ENCODE measurements at regions not wholly inside any gene's neighbourhood (a gene's known extent, or its start where the extent isn't known, plus 50 kb on each side); places are given as distances from the start of the nearest gene placed in this dataset.
"Not testable (repeated sequence)": the region's sequence is repeated elsewhere in the genome, so short reads cannot be mapped to it uniquely, and the experiment has no call there.

GRCh38 chr2:121063471-121063870 is 221.5 kb downstream of the TFCP2L1 start:
- no peak for DNase-seq

DNA sequence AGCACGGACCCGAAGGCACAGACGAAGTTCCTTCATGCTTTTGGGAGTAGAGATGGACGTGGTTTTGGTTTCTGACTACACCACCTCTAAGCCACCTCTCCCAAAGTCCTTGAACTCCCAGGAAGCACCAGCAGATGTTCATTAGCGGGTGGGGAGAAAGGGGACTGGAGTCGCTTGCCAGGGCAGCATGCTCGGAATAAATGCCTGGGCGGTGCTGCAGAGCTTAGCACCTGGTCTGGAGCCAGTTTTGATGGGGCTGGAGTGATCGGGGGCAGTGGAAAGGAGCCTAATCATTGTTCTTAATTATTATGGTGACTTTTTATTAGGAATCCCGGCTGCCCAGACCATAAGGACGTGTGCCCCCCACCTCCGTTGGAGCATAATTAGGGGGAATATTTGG is 220.8 kb downstream of the TFCP2L1 start:
- no peak for DNase-seq

DNA sequence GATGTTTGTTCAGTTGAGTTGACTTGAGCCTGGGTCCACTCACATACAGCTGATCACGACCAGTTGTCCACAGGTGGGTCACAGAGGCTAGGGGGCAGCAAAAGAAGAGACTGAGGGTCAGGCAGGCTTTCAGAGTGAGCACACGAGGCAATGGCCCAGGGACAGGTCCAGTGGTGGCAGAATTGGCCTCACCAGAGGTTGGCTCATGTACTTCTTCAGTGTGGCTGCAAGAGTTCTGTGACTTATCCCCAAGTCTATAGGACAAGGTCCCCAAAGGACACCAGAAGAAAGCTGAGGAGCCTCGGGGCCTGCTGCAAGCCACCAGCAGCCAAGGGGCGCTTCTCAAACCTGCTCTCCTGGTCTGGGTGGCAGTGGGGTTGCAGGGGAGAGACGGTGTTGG is 219.8 kb downstream of the TFCP2L1 start:
- DNase-seq = no peak

DNA sequence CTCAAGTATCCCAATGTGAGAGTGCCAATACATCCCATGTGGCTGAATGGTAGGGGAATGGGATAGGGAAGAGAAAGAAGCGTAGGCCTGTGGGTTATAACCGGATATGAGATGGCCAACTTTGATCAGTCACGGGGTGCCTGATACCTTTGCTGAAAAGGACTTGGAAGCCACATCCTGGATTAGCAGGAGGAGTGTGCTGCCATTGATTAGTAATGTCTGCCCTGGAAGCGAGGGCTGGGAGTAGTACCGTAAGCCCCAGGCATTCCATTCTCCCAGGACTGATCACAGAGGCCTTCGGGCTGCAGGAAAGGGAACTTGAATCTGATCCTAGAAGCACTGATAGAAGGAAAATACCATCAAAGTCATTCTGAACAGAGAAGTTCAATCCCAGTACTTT is 218.5 kb downstream of the TFCP2L1 start:
- no peak for DNase-seq

- DNase-seq = no peak
Measured at GRCh38 chr2:121068851-121069250, 216.2 kb downstream of the TFCP2L1 start.

- DNase-seq = no peak
Measured at GRCh38 chr2:121069434-121069969, 215.5 kb downstream of the TFCP2L1 start.

DNA sequence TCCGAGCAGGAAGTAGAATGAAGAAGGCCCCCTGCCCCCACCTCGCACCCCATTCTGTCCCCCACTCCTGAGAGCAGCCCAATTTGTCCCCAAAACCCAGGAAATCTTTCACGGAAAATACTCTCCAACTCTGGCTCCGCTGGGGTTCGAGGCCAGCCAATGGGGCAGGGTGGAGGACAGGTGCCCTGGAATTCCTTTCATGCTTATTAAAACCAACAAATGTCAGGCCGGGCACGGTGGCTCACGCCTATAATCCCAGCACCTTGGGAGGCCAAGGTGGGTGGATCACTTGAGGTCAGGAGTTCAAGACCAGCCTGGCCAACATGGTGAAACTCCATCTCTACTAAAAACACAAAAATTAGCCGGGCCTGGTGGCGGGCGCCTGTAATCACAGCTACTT is 214.9 kb downstream of the TFCP2L1 start:
- DNase-seq = not testable (repeated sequence)

GRCh38 chr2:121071034-121071504 is 213.9 kb downstream of the TFCP2L1 start:
- DNase-seq = peak; percentile 49

DNA sequence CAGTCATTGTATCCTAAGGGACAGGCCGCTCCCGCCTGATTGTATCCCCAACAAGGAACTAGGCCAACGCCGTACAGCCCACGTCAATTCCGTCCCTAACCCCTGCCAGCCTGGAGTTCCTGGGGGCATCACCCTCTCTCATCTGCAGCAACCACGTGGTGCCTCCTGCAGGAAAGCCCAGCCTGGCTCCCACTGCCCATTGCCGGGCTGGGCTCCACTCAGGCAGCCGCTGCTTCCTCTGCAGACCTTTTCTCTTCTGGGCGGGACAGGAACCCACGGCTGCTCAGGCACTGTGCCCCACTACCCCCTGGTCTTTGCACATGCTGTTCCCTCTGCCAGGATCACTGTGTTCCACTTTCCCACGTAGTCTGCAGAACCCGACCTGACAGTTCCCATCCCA is 212.2 kb downstream of the TFCP2L1 start:
- DNase-seq = no peak

GRCh38 chr2:121073320-121074210 is 211.4 kb downstream of the TFCP2L1 start:
- DNase-seq = no peak

DNA sequence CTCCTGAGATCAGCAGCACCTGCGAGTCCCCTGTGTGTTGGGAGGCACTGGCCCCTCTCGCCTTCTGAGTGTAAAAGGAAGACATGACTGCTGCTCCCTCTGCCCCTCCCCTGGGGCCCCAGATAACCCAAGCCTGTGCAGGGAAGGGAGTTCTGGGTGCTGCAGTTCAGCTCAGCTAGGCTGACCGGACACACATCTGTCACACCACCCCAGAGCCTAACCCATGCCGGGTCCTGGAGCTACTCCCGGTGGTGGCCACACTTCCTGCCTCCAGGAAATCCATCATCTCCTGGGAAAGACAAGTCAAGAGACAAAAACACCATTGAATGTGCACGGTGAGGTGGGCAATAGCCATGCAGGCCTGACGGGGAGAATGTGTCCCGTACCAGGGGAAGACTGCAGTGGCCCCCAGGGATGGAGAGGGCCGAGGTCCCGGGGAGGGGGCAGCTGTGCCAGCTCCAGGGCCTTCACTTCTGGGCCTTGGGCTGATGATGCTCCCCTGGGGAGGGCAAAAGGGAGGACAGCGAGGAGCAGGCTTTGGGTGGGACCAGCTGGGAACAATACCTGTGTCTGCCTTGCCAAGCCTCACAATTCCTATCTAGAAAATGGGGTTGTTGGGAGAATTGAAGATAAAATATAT is 210.6 kb downstream of the TFCP2L1 start:
- no peak for DNase-seq

- DNase-seq = peak; percentile 42
Measured at GRCh38 chr2:121075006-121075551, 209.9 kb downstream of the TFCP2L1 start.

GRCh38 chr2:121075641-121076497 is 209.1 kb downstream of the TFCP2L1 start:
- DNase-seq = no peak

DNA sequence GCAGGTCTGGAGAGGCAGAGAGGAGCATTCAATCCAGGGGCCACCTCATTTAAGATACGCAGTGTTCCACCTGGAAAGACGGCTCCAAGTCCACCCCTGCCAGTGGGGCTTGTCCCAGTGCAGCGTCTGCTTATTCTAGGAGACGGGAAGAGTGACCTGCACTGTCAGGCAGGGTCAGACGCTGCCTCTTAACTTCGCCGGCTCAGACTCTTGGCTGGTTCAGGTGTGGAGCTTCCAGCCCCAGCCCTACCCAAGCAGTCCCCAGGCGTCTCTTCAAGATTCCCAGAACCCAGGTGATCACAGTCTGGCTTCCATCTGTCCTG is 208.5 kb downstream of the TFCP2L1 start:
- DNase-seq = no peak

GRCh38 chr2:121076885-121077549 is 208.0 kb downstream of the TFCP2L1 start:
- peak; percentile 44 for DNase-seq

- no peak for DNase-seq
Measured at GRCh38 chr2:121078899-121079298, 206.1 kb downstream of the TFCP2L1 start.

GRCh38 chr2:121080013-121080772 is 204.8 kb downstream of the TFCP2L1 start:
- peak; percentile 53 for DNase-seq

GRCh38 chr2:121081701-121082100 is 203.3 kb downstream of the TFCP2L1 start:
- no peak for DNase-seq

DNA sequence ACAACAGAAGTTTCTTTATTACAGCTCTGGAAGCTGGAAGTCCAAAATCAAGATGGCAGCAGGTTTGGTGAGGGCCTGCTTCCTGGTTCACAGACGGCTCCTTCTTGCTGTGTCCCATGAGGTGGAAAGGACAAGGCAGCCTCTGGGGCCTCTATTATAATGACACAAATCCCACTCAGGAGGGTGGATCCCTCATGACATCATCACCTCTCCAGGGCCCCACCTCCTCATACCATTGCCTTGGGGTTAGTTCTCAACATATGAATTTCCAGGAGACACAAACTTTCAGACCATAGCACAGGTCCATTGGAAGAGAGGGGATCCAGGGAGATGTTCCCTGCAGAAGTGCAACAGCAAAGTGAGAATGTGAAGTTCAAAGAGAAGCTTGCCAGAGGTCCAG is 202.8 kb downstream of the TFCP2L1 start:
- no peak for DNase-seq

DNA sequence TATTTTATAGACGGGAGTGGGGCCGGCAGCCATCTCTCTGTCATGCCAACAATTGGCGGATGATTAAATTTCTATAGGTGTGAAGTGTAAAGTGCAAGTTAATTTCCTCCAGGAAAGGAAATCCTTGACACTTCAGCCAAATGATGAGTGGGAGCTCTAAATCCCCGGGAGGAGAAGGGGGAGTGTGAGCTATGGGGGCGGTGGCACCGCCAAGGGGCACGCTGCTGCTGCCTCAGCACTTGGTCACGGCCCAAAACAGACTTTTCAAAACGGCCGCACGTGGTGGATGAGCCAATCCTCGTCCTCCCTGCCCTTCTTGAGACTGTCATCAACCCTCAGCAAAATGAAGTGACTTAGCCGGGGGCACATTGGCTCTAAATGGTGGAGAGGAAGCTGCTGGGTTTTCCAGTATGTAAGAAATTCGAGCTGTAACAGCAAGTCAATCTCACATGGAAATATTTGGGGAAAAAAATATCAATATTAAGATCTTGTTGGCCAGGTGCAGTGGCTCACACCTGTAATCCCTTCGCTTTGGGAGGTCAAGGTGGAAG is 200.8 kb downstream of the TFCP2L1 start:
- no peak for DNase-seq

DNA sequence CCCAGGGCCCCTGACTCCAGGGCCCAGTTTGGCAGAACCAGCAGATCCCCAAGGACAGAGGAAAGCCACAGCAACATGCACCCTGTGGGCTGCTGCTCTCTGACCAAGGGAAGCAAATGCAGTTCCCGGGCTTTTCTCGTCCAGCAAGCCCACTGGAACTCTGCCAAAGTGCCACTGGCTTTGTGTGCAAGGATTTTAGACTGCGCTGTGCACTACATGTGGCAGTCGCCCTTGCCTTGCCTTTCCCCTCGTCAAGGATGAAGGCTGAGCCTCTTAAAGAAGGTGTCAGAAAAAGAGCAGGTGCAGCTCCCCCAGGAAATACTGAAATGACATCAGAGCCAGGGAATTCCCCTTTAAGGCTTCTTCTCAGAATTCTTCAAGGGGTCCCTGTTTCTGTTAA is 199.2 kb downstream of the TFCP2L1 start:
- peak; percentile 25 for DNase-seq
